ENCODE measurements at regions not wholly inside any gene's neighbourhood (a gene's known extent, or its start where the extent isn't known, plus 50 kb on each side); places are given as distances from the start of the nearest gene placed in this dataset.

GRCh38 chr6:105609375-105609991 is 206.6 kb upstream of the PREP start:
- FAIRE-seq (no peak), DNase-seq (ENCODE audit: insufficient read length, low spot score) (no peak)
- TF ChIP-seq SPI1 (IDR thresholded peaks at IDR 0.05; ENCODE audit: low read depth, low read length) (no peak), POLR2AphosphoS5 (IDR thresholded peaks at IDR 0.05; ENCODE audit: low read depth, low read length) (no peak), POU2F2 (IDR thresholded peaks at IDR 0.05; ENCODE audit: low read depth, low read length) (no peak), PAX5 (IDR thresholded peaks at IDR 0.05; ENCODE audit: insufficient read depth, low read length, severe bottlenecking) (no peak), TAF1 (IDR thresholded peaks at IDR 0.05; ENCODE audit: low read depth, low read length) (no peak), POLR2A (IDR thresholded peaks at IDR 0.05; ENCODE audit: low read depth, low read length) (no peak)

- TF ChIP-seq PAX5 (IDR thresholded peaks at IDR 0.05; ENCODE audit: insufficient read depth, low read length, severe bottlenecking) (no peak), POLR2A (IDR thresholded peaks at IDR 0.05; ENCODE audit: low read depth, low read length) (no peak), TAF1 (IDR thresholded peaks at IDR 0.05; ENCODE audit: low read depth, low read length) (no peak), POLR2AphosphoS5 (IDR thresholded peaks at IDR 0.05; ENCODE audit: low read depth, low read length) (no peak), POU2F2 (IDR thresholded peaks at IDR 0.05; ENCODE audit: low read depth, low read length) (no peak), SPI1 (IDR thresholded peaks at IDR 0.05; ENCODE audit: low read depth, low read length) (no peak)
- no peak for FAIRE-seq
- DNase-seq (ENCODE audit: insufficient read length, low spot score), result no peak
Measured at GRCh38 chr6:105608711-105609374, 206.0 kb upstream of the PREP start.

DNA sequence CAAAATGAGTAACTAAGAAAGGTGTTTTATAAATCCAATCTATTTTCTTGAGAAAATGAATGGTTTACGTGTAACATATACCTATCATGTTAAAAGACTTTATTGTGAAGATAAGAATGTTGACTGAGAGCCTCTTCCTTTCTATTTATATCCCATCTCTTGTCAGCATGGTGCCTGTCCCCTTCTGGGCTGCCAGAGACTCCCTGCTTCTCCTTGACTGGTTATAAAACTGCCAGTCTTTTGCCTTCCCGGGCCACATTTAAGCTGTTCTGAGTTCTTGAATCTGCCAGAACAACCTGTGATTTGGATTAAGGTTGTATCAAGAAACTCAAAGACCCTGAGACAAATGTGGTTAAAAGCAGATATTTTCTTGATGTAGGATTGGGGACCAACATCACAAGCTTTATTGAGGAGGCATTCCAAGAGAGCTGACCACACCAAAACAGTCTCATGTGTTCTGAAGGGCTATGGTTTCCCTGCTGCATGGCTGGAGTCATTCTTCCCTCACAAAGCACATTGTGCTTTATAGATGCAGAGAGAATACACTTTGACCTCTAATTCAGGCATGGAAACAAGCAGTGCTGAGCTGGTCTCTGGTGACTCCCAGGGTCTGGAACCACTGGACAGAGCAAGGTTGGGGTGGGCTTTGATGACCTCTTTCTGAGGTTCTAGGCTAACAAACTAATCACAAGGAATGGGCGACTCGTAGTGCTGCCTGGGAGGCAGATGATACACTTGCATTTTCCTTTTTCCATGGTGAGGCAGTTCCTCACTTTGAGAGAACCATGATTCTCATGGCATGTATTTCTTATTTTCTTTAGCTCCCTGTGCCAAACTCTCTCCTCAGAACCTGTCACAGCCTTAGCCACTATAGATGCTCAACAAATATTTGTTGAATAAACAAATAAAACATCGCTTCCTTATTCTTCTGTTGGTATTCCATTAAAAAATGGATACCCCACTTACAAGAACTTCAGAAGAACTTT is 205.0 kb upstream of the PREP start:
- no peak for TF ChIP-seq POLR2A (IDR thresholded peaks at IDR 0.05; ENCODE audit: low read depth, low read length)
- TF ChIP-seq POU2F2 (IDR thresholded peaks at IDR 0.05; ENCODE audit: low read depth, low read length), result no peak
- no peak for TF ChIP-seq POLR2AphosphoS5 (IDR thresholded peaks at IDR 0.05; ENCODE audit: low read depth, low read length)
- no peak for TF ChIP-seq SPI1 (IDR thresholded peaks at IDR 0.05; ENCODE audit: low read depth, low read length)
- no peak for TF ChIP-seq TAF1 (IDR thresholded peaks at IDR 0.05; ENCODE audit: low read depth, low read length)
- no peak for TF ChIP-seq PAX5 (IDR thresholded peaks at IDR 0.05; ENCODE audit: insufficient read depth, low read length, severe bottlenecking)
- no peak for FAIRE-seq
- DNase-seq (ENCODE audit: insufficient read length, low spot score), result no peak

DNA sequence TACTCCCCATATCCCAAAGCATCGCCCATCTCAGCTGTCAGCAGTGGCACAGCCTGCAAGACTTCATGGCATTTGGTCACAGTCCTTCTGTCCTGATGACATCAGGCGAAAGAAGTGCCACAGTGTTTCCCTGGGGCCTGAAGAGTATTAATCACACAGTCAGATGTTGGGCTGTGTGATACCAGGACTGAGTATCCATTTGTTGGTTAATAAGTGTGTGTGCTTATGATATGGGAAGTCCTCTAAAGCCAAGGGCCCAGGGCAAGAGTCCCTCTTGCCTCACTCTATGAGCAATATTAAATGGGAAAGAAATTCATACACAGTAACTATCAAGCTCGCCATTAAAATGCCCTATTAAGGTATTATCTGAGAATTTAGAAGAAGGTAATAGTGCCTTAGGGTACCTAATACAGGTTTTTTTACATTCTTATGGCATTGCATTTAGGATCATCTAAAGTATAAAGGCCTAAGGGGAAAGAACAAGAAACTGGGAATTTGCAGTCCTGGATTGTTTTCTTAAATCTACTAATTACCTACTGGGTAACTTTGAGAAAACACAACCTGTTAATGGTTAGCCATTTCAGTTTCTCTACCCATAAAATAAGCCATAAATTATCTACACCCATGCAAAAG is 204.1 kb upstream of the PREP start:
- DNase-seq (ENCODE audit: insufficient read length, low spot score) (no peak), FAIRE-seq (no peak)
- TF ChIP-seq POU2F2 (IDR thresholded peaks at IDR 0.05; ENCODE audit: low read depth, low read length), result no peak
- TF ChIP-seq TAF1 (IDR thresholded peaks at IDR 0.05; ENCODE audit: low read depth, low read length), result no peak
- TF ChIP-seq SPI1 (IDR thresholded peaks at IDR 0.05; ENCODE audit: low read depth, low read length), result no peak
- no peak for TF ChIP-seq PAX5 (IDR thresholded peaks at IDR 0.05; ENCODE audit: insufficient read depth, low read length, severe bottlenecking)
- no peak for TF ChIP-seq POLR2AphosphoS5 (IDR thresholded peaks at IDR 0.05; ENCODE audit: low read depth, low read length)
- TF ChIP-seq POLR2A (IDR thresholded peaks at IDR 0.05; ENCODE audit: low read depth, low read length), result no peak

DNA sequence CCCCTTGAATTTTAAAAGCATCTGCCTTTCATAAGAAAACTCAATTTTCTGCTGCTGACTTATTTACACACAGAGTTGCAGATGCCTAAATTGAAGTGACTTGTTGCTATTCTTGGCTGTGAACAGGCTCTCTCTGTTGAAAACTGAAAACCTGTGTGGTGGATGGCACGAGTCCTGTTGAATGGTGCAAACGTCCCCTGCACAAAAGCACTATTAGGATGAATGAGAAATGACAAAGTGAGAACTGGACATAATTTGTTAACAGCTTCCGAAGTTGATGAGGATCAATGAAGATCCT is 201.7 kb upstream of the PREP start:
- FAIRE-seq (no peak), DNase-seq (ENCODE audit: insufficient read length, low spot score) (no peak)
- TF ChIP-seq TAF1 (IDR thresholded peaks at IDR 0.05; ENCODE audit: low read depth, low read length) (no peak), SPI1 (IDR thresholded peaks at IDR 0.05; ENCODE audit: low read depth, low read length) (no peak), POLR2AphosphoS5 (IDR thresholded peaks at IDR 0.05; ENCODE audit: low read depth, low read length) (no peak), PAX5 (IDR thresholded peaks at IDR 0.05; ENCODE audit: insufficient read depth, low read length, severe bottlenecking) (no peak), POLR2A (IDR thresholded peaks at IDR 0.05; ENCODE audit: low read depth, low read length) (no peak), POU2F2 (IDR thresholded peaks at IDR 0.05; ENCODE audit: low read depth, low read length) (no peak)

DNA sequence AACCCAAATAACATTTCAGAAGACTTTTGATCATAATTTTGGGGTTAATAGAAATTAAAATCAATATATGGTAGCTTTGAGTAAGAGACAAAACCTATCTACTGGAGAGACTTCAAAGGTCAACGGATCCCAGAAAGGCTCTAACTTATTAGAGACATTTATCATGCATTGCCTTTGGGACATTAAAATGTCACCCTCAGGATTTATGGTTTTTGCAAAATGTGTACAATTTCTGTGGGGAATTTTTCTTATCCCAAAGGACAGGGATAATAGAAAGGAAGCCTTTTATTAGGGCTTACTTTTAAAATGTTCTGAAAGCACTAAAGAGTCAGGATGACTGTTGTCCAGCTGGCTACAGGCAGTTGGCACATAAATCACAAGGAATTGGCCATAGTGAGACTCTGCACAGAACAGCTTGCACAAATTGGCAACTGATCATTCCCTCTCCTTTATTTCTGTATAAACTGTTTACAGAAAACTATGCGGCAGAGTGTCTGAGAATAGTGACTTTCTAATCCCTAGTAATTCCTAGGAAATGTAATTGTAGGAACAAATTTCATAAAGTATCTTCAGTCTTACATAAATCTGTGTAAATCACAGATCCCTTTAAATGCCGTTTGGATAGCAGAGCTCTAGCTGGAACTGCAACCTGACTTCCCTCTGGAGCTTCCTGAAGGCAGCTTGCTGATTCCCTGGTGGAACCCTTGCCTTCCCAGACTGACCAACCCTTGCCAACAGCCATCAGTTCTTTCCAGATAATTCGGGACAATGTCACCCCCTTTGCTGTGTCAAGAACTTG is 201.1 kb upstream of the PREP start:
- DNase-seq (ENCODE audit: insufficient read length, low spot score) (no peak), FAIRE-seq (no peak)

DNA sequence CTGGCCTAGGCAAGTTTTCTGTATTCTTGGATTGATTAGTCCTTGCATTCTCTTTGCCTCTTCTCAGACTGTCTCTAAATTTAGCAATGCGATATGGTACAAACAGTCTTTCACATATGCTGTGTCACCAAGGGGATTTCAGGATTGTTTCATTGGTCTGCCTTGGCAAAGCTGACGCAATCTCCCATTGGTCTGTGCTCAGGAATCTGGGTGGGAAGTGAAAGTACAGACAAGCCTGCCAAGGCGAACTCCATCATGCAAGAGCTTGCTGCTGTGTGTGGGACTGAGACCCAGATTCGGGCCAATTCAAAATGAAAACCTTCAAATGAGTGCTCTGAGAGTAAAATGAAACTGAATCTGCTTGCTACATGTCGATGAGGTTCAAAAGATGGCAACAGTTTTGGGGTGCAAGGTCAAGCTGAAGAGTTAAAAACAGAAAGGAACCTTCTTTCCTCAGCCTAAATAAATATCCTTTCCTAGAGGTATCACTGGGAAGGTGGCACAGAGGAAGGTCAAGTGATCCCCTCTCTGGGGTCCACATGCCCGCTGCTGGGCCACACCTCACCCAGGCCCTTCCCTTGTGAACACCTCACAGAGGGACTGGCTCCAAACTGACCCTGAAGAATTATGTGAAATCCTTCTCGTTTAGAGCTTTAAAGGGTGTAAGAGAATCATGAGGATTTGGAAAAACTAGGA is 198.8 kb upstream of the PREP start:
- DNase-seq (ENCODE audit: insufficient read length, low spot score) (no peak), FAIRE-seq (peak; percentile 52)
- TF ChIP-seq TAF1 (IDR thresholded peaks at IDR 0.05; ENCODE audit: low read depth, low read length), result no peak
- no peak for TF ChIP-seq POLR2A (IDR thresholded peaks at IDR 0.05; ENCODE audit: low read depth, low read length)
- peak; percentile 85 for TF ChIP-seq SPI1 (IDR thresholded peaks at IDR 0.05; ENCODE audit: low read depth, low read length)
- TF ChIP-seq PAX5 (IDR thresholded peaks at IDR 0.05; ENCODE audit: insufficient read depth, low read length, severe bottlenecking), result no peak

More for the DNA sequence above, 201.1 kb upstream of the PREP start:
- TF ChIP-seq POLR2AphosphoS5 (IDR thresholded peaks at IDR 0.05; ENCODE audit: low read depth, low read length) (no peak), SPI1 (IDR thresholded peaks at IDR 0.05; ENCODE audit: low read depth, low read length) (no peak), POLR2A (IDR thresholded peaks at IDR 0.05; ENCODE audit: low read depth, low read length) (no peak), TAF1 (IDR thresholded peaks at IDR 0.05; ENCODE audit: low read depth, low read length) (no peak)

Measured in GM12891 (cell line).